ENCODE measurements at regions not wholly inside any gene's neighbourhood (a gene's known extent, or its start where the extent isn't known, plus 50 kb on each side); places are given as distances from the start of the nearest gene placed in this dataset.

GRCh38 chr5:174167080-174167910 lies 121.8 kb downstream of the NSG2 start:
- H3K27me3 ChIP-seq, result no peaks in the 10 kb centered on the region
- H3K27ac ChIP-seq, result no peak overlapping the region
- H3K4me1 ChIP-seq (ENCODE audit: insufficient read depth), result no peaks in the 10 kb centered on the region
- H3K9me2 ChIP-seq (replicated peaks; ENCODE audit: insufficient read depth), result no peaks in the 10 kb centered on the region
- no peak overlapping the region for H2AFZ ChIP-seq
- no peaks in the 10 kb centered on the region for H3K79me2 ChIP-seq
- no peak for TF ChIP-seq CTCF (IDR thresholded peaks at IDR 0.05; ENCODE audit: poor library complexity)
- TF ChIP-seq EZH2phosphoT487 (IDR thresholded peaks at IDR 0.05; ENCODE audit: low read depth, severe bottlenecking, unreplicated experiment), result no peak
- no peak for TF ChIP-seq EZH2 (IDR thresholded peaks at IDR 0.05; ENCODE audit: borderline replicate concordance)
- H3K4me3 ChIP-seq, result no peak overlapping the region
- WGBS (ENCODE audit: low lambda C conversion rate, missing lambda C conversion rate), result 87% methylated on average over 16 of the region's 16 CpGs
- no peak for DNase-seq (ENCODE audit: low spot score)
- no peaks in the 10 kb centered on the region for H3K36me3 ChIP-seq (replicated peaks; ENCODE audit: insufficient read depth, low read depth)
- H3K4me2 ChIP-seq, result no peak overlapping the region
- no peaks in the 10 kb centered on the region for H3K9me3 ChIP-seq (ENCODE audit: low read depth)
- H4K20me1 ChIP-seq (ENCODE audit: insufficient read depth, poor library complexity, severe bottlenecking), result no peaks in the 10 kb centered on the region

GRCh38 chr5:174172152-174172551 lies 126.6 kb downstream of the NSG2 start:
- no peaks in the 10 kb centered on the region for H3K79me2 ChIP-seq
- H3K4me1 ChIP-seq (ENCODE audit: insufficient read depth), result no peaks in the 10 kb centered on the region
- H3K9me2 ChIP-seq (replicated peaks; ENCODE audit: insufficient read depth), result no peaks in the 10 kb centered on the region
- no peak for TF ChIP-seq EZH2phosphoT487 (IDR thresholded peaks at IDR 0.05; ENCODE audit: low read depth, severe bottlenecking, unreplicated experiment)
- TF ChIP-seq EZH2 (IDR thresholded peaks at IDR 0.05; ENCODE audit: borderline replicate concordance), result no peak
- no peak for TF ChIP-seq CTCF (IDR thresholded peaks at IDR 0.05; ENCODE audit: poor library complexity)
- DNase-seq (ENCODE audit: low spot score), result no peak
- WGBS (ENCODE audit: low lambda C conversion rate, missing lambda C conversion rate), result 15% methylated on average over 5 of the region's 5 CpGs
- H3K4me3 ChIP-seq, result no peak overlapping the region
- no peaks in the 10 kb centered on the region for H4K20me1 ChIP-seq (ENCODE audit: insufficient read depth, poor library complexity, severe bottlenecking)
- H2AFZ ChIP-seq, result no peak overlapping the region
- no peaks in the 10 kb centered on the region for H3K27me3 ChIP-seq
- H3K36me3 ChIP-seq (replicated peaks; ENCODE audit: insufficient read depth, low read depth), result no peaks in the 10 kb centered on the region
- no peak overlapping the region for H3K4me2 ChIP-seq
- no peak overlapping the region for H3K27ac ChIP-seq
- no peaks in the 10 kb centered on the region for H3K9me3 ChIP-seq (ENCODE audit: low read depth)

- WGBS (ENCODE audit: low lambda C conversion rate, missing lambda C conversion rate), result 80% methylated on average over 4 of the region's 4 CpGs
- Histone ChIP-seq H3K4me3 (no peak overlapping the region), H3K27ac (no peak overlapping the region), H2AFZ (no peak overlapping the region), H3K4me2 (no peak overlapping the region), H3K4me1 (ENCODE audit: insufficient read depth) (no peaks in the 10 kb centered on the region), H3K36me3 (replicated peaks; ENCODE audit: insufficient read depth, low read depth) (no peaks in the 10 kb centered on the region), H3K79me2 (no peaks in the 10 kb centered on the region), H3K27me3 (no peaks in the 10 kb centered on the region), H3K9me3 (ENCODE audit: low read depth) (no peaks in the 10 kb centered on the region), H4K20me1 (ENCODE audit: insufficient read depth, poor library complexity, severe bottlenecking) (no peaks in the 10 kb centered on the region), H3K9me2 (replicated peaks; ENCODE audit: insufficient read depth) (no peaks in the 10 kb centered on the region)
- TF ChIP-seq EZH2phosphoT487 (IDR thresholded peaks at IDR 0.05; ENCODE audit: low read depth, severe bottlenecking, unreplicated experiment), result no peak
- TF ChIP-seq EZH2 (IDR thresholded peaks at IDR 0.05; ENCODE audit: borderline replicate concordance), result no peak
- no peak for TF ChIP-seq CTCF (IDR thresholded peaks at IDR 0.05; ENCODE audit: poor library complexity)
- no peak for DNase-seq (ENCODE audit: low spot score)
Observed at GRCh38 chr5:174172566-174172965, 127.1 kb downstream of the NSG2 start.
